ENCODE measurements at regions not wholly inside any gene's neighbourhood (a gene's known extent, or its start where the extent isn't known, plus 50 kb on each side); places are given as distances from the start of the nearest gene placed in this dataset.

DNA sequence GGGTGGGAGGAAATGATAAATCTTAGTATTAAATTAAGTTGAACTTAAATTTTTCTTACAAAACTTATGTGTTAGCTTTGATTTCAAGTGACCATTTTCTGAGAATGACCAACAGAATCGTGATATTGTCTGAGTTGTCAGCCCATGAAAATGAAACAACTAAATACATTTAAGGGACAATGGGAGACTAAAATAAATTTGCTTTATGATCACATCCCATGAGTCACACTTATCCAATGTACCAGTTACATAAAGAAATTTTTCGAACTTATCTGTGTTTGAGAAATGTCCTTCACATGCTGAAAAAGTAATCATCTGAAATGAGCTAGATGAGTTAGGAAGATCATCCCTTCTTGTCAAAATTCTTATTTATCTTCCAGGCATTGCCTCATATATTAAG is 415.9 kb upstream of the SYT1 start:
- no peaks in the 10 kb centered on the region for H3K36me3 ChIP-seq (ENCODE audit: insufficient read depth, low read length)
- no peak for DNase-seq
- H3K27ac ChIP-seq (ENCODE audit: low read depth, low read length) = no peak overlapping the region
- no peak overlapping the region for H3K4me3 ChIP-seq (ENCODE audit: low read length)
- H3K4me1 ChIP-seq (ENCODE audit: insufficient read depth, low read length) = no peaks in the 10 kb centered on the region
- no peaks in the 10 kb centered on the region for H3K36me3 Mint-ChIP-seq
- no peaks in the 10 kb centered on the region for H3K4me1 Mint-ChIP-seq
- peaks cover 2 to 27% (median 8%) of the 10 kb centered on the region in 5 donors for H3K9me3 Mint-ChIP-seq
- no peaks in the 10 kb centered on the region for H3K27me3 ChIP-seq (ENCODE audit: insufficient read depth, low read length, poor library complexity, severe bottlenecking)
- no peaks in the 10 kb centered on the region for H3K27me3 Mint-ChIP-seq
- no peak overlapping the region for H3K27ac Mint-ChIP-seq
- ChIA-PET CTCF (no interaction called here), POLR2A (no interaction called here)
- no peaks in the 10 kb centered on the region for H3K9me3 ChIP-seq (ENCODE audit: low read length)
- no peak overlapping the region for H3K4me3 Mint-ChIP-seq

DNA sequence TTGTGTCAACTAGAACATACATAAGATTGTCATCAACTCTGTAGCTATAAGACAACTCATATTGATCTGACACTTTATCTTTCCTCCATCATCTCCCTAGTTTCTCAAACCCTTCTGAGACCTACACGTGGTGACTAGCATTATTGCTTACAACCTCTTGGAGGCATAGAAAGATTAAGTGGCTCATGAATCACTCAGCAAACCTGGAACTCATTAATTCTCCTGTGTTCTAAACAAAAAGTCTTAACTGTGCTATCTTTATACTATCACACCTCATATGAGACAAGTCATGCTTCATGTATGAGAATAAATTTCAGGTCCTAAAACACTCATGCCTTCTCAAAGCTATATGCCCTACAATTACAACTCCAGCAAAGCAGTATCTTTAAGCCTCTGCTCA is 408.6 kb upstream of the SYT1 start:
- no peaks in the 10 kb centered on the region for H3K4me1 ChIP-seq (ENCODE audit: insufficient read depth, low read length)
- H3K27ac ChIP-seq (ENCODE audit: low read depth, low read length) = no peak overlapping the region
- Mint-ChIP-seq H3K9me3 (peaks cover 10 to 20% (median 13%) of the 10 kb centered on the region in 5 donors), H3K4me3 (no peak overlapping the region), H3K4me1 (no peaks in the 10 kb centered on the region), H3K36me3 (no peaks in the 10 kb centered on the region), H3K27ac (no peak overlapping the region), H3K27me3 (no peaks in the 10 kb centered on the region)
- H3K9me3 ChIP-seq (ENCODE audit: low read length) = no peaks in the 10 kb centered on the region
- no peak overlapping the region for H3K4me3 ChIP-seq (ENCODE audit: low read length)
- DNase-seq = no peak
- CTCF ChIA-PET = no interaction called here
- no peaks in the 10 kb centered on the region for H3K27me3 ChIP-seq (ENCODE audit: insufficient read depth, low read length, poor library complexity, severe bottlenecking)
- H3K36me3 ChIP-seq (ENCODE audit: insufficient read depth, low read length) = no peaks in the 10 kb centered on the region
- POLR2A ChIA-PET = no interaction called here

DNA sequence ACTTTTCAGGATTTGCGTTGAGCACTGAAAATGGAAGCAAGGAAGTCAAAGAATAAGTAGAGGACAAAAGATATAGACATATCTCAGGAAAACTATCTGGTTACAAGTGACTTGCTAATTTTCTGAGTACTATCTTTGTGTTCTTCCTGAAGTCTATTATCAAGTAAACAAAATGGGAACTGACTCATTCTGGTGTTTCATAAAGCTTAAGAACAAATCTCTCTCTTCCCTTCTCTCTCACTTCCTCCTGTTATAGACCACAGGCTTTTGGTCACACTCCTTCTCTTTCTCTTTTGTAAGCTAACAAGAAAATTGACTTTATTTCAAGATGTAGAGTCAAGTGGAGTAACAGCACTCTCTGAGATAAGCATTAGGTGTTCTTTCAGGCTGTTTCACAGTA is 406.6 kb upstream of the SYT1 start:
- Histone ChIP-seq H3K4me3 (ENCODE audit: low read length) (no peak overlapping the region), H3K27me3 (ENCODE audit: insufficient read depth, low read length, poor library complexity, severe bottlenecking) (no peaks in the 10 kb centered on the region), H3K4me1 (ENCODE audit: insufficient read depth, low read length) (no peaks in the 10 kb centered on the region), H3K36me3 (ENCODE audit: insufficient read depth, low read length) (no peaks in the 10 kb centered on the region), H3K9me3 (ENCODE audit: low read length) (no peaks in the 10 kb centered on the region), H3K27ac (ENCODE audit: low read depth, low read length) (no peak overlapping the region)
- Mint-ChIP-seq H3K27ac (no peak overlapping the region), H3K4me1 (no peaks in the 10 kb centered on the region), H3K36me3 (no peaks in the 10 kb centered on the region), H3K4me3 (no peak overlapping the region), H3K27me3 (no peaks in the 10 kb centered on the region), H3K9me3 (peaks cover 11 to 17% (median 12%) of the 10 kb centered on the region in 5 donors)
- ChIA-PET POLR2A (no interaction called here), CTCF (no interaction called here)
- DNase-seq = no peak

DNA sequence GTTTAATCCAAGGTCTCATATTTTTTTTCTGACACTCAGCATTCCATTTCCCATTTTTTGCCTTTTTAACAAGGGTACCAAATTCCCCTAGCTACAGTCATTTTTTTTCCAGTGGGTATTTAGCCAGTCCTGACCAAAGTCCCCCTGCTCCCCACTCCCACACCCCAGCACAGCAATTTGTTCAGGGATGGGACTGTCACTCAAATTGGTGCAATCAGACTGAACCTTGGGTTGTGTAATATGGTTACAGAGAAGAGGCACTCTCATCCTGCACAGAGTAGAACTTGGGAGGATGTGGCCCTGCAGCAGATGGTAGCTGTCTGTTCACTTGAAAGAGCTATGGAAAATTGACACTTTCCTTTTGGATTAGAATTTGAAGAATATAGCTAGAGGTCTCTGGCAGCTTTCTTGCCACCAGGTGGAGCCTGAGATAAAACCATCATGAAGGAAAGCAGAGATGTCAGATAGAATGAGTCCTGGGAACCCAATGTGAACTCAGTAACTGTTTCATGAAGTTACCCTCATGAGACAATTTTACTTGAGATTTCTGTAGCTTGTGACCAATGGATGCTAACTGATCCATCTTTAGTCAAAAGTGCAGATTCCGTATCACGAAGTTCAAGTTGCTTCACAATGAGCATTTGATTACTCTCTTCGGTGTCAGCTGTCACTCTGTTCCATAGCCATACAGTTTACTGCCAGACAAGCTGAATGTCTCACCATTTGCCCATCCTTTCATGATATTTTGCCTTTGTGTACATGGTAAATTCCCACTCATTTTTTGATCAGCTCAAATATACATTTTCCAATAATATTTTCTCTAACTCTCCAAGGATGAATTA is 394.0 kb upstream of the SYT1 start:
- Mint-ChIP-seq H3K36me3 (no peaks in the 10 kb centered on the region), H3K4me1 (no peaks in the 10 kb centered on the region), H3K9me3 (peaks cover 0 to 17% (median 2%) of the 10 kb centered on the region in 5 donors), H3K27ac (no peak overlapping the region), H3K4me3 (no peak overlapping the region), H3K27me3 (no peaks in the 10 kb centered on the region)
- H3K4me3 ChIP-seq (ENCODE audit: low read length) = no peak overlapping the region
- no peaks in the 10 kb centered on the region for H3K9me3 ChIP-seq (ENCODE audit: low read length)
- POLR2A ChIA-PET = no interaction called here
- H3K27me3 ChIP-seq (ENCODE audit: insufficient read depth, low read length, poor library complexity, severe bottlenecking) = no peaks in the 10 kb centered on the region
- no peaks in the 10 kb centered on the region for H3K4me1 ChIP-seq (ENCODE audit: insufficient read depth, low read length)
- CTCF ChIA-PET = no interaction called here
- H3K36me3 ChIP-seq (ENCODE audit: insufficient read depth, low read length) = no peaks in the 10 kb centered on the region
- no peak for DNase-seq
- no peak overlapping the region for H3K27ac ChIP-seq (ENCODE audit: low read depth, low read length)

DNA sequence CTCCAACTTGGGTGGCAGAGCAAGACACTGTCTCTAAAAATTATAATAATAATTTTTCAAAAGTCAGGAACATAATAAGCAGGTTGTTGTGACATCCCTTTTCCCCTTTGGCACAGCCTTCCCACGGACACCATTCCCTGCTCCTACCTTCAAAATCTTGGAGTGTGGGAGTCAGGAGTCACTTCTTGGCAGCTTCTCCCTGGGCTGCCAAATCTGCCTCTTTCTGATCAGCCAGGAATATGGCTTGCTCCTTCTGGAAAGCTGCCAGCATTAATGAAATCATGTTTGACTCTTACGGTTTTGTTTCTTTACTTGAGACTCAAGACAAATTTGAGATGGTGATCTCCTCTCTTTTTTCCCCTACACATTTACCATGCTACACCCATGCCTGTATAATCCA is 391.4 kb upstream of the SYT1 start:
- Histone ChIP-seq H3K9me3 (ENCODE audit: low read length) (no peaks in the 10 kb centered on the region), H3K4me1 (ENCODE audit: insufficient read depth, low read length) (no peaks in the 10 kb centered on the region), H3K36me3 (ENCODE audit: insufficient read depth, low read length) (no peaks in the 10 kb centered on the region), H3K27me3 (ENCODE audit: insufficient read depth, low read length, poor library complexity, severe bottlenecking) (no peaks in the 10 kb centered on the region), H3K4me3 (ENCODE audit: low read length) (no peak overlapping the region), H3K27ac (ENCODE audit: low read depth, low read length) (no peak overlapping the region)
- H3K9me3 Mint-ChIP-seq = peaks cover 0 to 13% (median 2%) of the 10 kb centered on the region in 5 donors
- no peak for DNase-seq
- no peaks in the 10 kb centered on the region for H3K36me3 Mint-ChIP-seq
- H3K27me3 Mint-ChIP-seq = no peaks in the 10 kb centered on the region
- H3K4me3 Mint-ChIP-seq = no peak overlapping the region
- H3K27ac Mint-ChIP-seq = no peak overlapping the region
- ChIA-PET POLR2A (no interaction called here), CTCF (no interaction called here)
- no peaks in the 10 kb centered on the region for H3K4me1 Mint-ChIP-seq

DNA sequence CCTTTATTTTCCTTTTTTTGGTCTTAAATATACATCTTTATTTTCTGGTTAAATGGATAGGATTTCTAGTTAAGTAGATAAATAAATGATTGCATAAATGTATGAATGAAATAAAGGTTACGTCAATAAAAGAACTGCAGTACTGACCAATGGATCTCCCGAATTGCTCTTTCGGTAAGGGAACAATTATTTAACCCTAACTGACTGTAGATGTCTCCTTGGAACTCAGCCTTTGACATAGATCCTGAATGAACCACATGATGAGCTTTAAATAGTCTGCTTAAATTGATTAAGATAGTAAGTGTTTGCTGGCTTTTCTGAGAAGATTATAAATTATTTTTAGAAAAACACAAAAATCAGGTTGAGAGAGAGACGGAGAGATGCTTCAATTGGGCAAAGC is 391.0 kb upstream of the SYT1 start:
- POLR2A ChIA-PET = no interaction called here
- H3K27ac ChIP-seq (ENCODE audit: low read depth, low read length) = no peak overlapping the region
- H3K4me1 Mint-ChIP-seq = no peaks in the 10 kb centered on the region
- no peaks in the 10 kb centered on the region for H3K27me3 Mint-ChIP-seq
- no peaks in the 10 kb centered on the region for H3K4me1 ChIP-seq (ENCODE audit: insufficient read depth, low read length)
- CTCF ChIA-PET = no interaction called here
- no peaks in the 10 kb centered on the region for H3K36me3 Mint-ChIP-seq
- H3K9me3 Mint-ChIP-seq = peaks cover 0 to 14% (median 6%) of the 10 kb centered on the region in 5 donors
- DNase-seq = no peak
- H3K9me3 ChIP-seq (ENCODE audit: low read length) = no peaks in the 10 kb centered on the region
- H3K36me3 ChIP-seq (ENCODE audit: insufficient read depth, low read length) = no peaks in the 10 kb centered on the region
- H3K4me3 Mint-ChIP-seq = no peak overlapping the region
- no peak overlapping the region for H3K27ac Mint-ChIP-seq
- H3K4me3 ChIP-seq (ENCODE audit: low read length) = no peak overlapping the region
- no peaks in the 10 kb centered on the region for H3K27me3 ChIP-seq (ENCODE audit: insufficient read depth, low read length, poor library complexity, severe bottlenecking)

DNA sequence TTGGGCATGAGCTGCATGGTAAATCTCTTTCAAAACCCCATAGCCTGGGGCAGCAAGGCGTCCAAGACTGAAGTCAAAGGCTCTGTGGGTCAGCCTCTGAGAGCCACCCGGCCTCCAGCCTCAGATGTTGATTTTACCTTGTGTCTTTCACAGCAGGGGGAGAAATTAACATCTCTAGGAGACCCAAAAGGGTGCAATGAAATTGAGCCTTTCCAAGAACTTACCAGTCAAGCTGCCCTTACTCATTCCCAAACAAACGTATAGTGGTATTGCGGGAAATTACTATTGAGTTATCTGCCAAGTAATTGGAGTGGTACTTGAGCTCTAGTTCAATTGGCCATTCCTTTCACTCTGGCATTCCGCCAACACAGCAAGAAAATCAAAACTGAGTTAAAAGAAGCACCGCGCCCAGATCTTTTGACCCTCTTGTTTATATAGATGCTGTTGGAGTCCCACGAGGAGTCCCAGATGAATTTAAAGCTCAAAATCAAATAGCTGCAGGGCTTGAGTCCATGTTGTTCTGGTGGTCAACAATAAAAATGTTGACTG is 380.7 kb upstream of the SYT1 start:
- no peaks in the 10 kb centered on the region for H3K36me3 Mint-ChIP-seq
- DNase-seq = no peak
- Histone ChIP-seq H3K4me1 (ENCODE audit: insufficient read depth, low read length) (no peaks in the 10 kb centered on the region), H3K27me3 (ENCODE audit: insufficient read depth, low read length, poor library complexity, severe bottlenecking) (no peaks in the 10 kb centered on the region), H3K27ac (ENCODE audit: low read depth, low read length) (no peak overlapping the region), H3K9me3 (ENCODE audit: low read length) (no peaks in the 10 kb centered on the region), H3K4me3 (ENCODE audit: low read length) (no peak overlapping the region), H3K36me3 (ENCODE audit: insufficient read depth, low read length) (no peaks in the 10 kb centered on the region)
- no peak overlapping the region for H3K4me3 Mint-ChIP-seq
- CTCF ChIA-PET = interaction anchor here (1.6 kb wide), 1 partner anchor 29 kb away, joined by 3 read pairs; no protein-coding TSS in a partner anchor
- no peaks in the 10 kb centered on the region for H3K27me3 Mint-ChIP-seq
- POLR2A ChIA-PET = no interaction called here
- H3K27ac Mint-ChIP-seq = no peak overlapping the region
- H3K4me1 Mint-ChIP-seq = no peaks in the 10 kb centered on the region
- peaks cover 0 to 19% (median 9%) of the 10 kb centered on the region in 5 donors for H3K9me3 Mint-ChIP-seq

DNA sequence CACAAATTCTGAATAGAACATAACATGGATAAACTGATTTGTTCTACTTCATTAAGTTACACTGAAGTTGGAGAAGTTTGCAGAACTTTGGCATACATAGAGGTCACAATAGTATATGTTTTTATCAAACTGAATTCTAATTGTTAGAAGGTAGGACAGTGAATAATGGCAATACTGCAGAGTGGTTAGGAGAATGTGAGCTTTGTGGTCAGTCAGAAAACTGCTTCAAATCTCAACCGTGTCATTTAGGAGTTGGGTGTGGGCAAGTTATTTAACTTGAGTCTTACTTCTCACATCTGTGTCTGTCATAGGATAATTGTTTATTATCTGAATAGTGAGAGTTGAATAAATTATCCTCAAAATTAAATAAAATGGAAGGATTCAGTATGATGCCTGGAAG is 374.6 kb upstream of the SYT1 start:
- Mint-ChIP-seq H3K4me3 (no peak overlapping the region), H3K9me3 (peaks cover 0 to 8% (median 4%) of the 10 kb centered on the region in 5 donors), H3K36me3 (no peaks in the 10 kb centered on the region), H3K4me1 (no peaks in the 10 kb centered on the region), H3K27me3 (no peaks in the 10 kb centered on the region), H3K27ac (no peak overlapping the region)
- POLR2A ChIA-PET = no interaction called here
- no peaks in the 10 kb centered on the region for H3K27me3 ChIP-seq (ENCODE audit: insufficient read depth, low read length, poor library complexity, severe bottlenecking)
- H3K4me1 ChIP-seq (ENCODE audit: insufficient read depth, low read length) = no peaks in the 10 kb centered on the region
- no peaks in the 10 kb centered on the region for H3K9me3 ChIP-seq (ENCODE audit: low read length)
- CTCF ChIA-PET = no interaction called here
- H3K36me3 ChIP-seq (ENCODE audit: insufficient read depth, low read length) = no peaks in the 10 kb centered on the region
- no peak overlapping the region for H3K27ac ChIP-seq (ENCODE audit: low read depth, low read length)
- DNase-seq = no peak
- no peak overlapping the region for H3K4me3 ChIP-seq (ENCODE audit: low read length)

Data from CD8-positive, alpha-beta memory T cell (primary cell).